ENCODE measurements at regions not wholly inside any gene's neighbourhood (a gene's known extent, or its start where the extent isn't known, plus 50 kb on each side); places are given as distances from the start of the nearest gene placed in this dataset.

GRCh38 chr2:18961991-18962421 is 372.6 kb upstream of the NT5C1B start:
- H4K20me1 ChIP-seq (replicated peaks; ENCODE audit: control insufficient read depth, insufficient read depth, low read length): no peaks in the 10 kb centered on the region
- H3K9ac ChIP-seq (ENCODE audit: insufficient read depth in 1 of 2, low read depth in 2 of 2, low read length in 2 of 2): no peak overlapping the region
- no peaks in the 10 kb centered on the region for H3K9me1 ChIP-seq (ENCODE audit: control insufficient read depth, insufficient read depth, low read length)
- in situ Hi-C loops (cut with MboI) (no loop called here), intact Hi-C loops (cut with micrococcal nuclease) (no loop called here)
- no peaks in the 10 kb centered on the region for H3K79me2 ChIP-seq (ENCODE audit: control insufficient read depth, insufficient read depth, low read length)
- FAIRE-seq (no peak), ATAC-seq (no peak), DNase-seq (ENCODE audit: extremely low read depth in 1 of 4, low spot score in 3 of 4) (no peak)
- no peak overlapping the region for H3K27ac ChIP-seq (ENCODE audit: extremely low read depth, low read depth, low read length)
- BruUV-seq (replicated peaks): no TSS peak
- H3K27me3 ChIP-seq (ENCODE audit: control insufficient read depth in 2 of 2, insufficient read depth in 2 of 2, low read length in 2 of 2): no peaks in the 10 kb centered on the region
- TF ChIP-seq ZNF766 (CRISPR knock-in tag; conservative IDR thresholded peaks at IDR 0.05): no peak
- H3K4me2 ChIP-seq (ENCODE audit: insufficient read depth, low read length): no peak overlapping the region
- POLR2A ChIA-PET: no interaction called here
- CTCF ChIA-PET (ENCODE audit: low intra/inter-chr PET ratio): no interaction called here
- 2% methylated on average over 13 of the region's 14 CpGs for WGBS (ENCODE audit: insufficient coverage, low coverage, missing lambda C conversion rate)
- H3K4me3 ChIP-seq: no peak overlapping the region
- no peaks in the 10 kb centered on the region for H3K9me3 ChIP-seq (replicated peaks; ENCODE audit: control insufficient read depth, insufficient read depth, low read depth, low read length)
- no peak overlapping the region for H2AFZ ChIP-seq (ENCODE audit: low read depth, low read length)
- H3K36me3 ChIP-seq (ENCODE audit: control insufficient read depth, insufficient read depth, low read length): no peaks in the 10 kb centered on the region
- no peaks in the 10 kb centered on the region for H3K4me1 ChIP-seq (replicated peaks in 1 of 2; ENCODE audit: control insufficient read depth in 2 of 2, insufficient read depth in 2 of 2, low read length in 2 of 2)

GRCh38 chr2:18959952-18960717 is 370.8 kb upstream of the NT5C1B start:
- Histone ChIP-seq H3K4me3 (no peak overlapping the region), H3K27me3 (ENCODE audit: control insufficient read depth in 2 of 2, insufficient read depth in 2 of 2, low read length in 2 of 2) (no peaks in the 10 kb centered on the region), H3K79me2 (ENCODE audit: control insufficient read depth, insufficient read depth, low read length) (no peaks in the 10 kb centered on the region), H3K9me1 (ENCODE audit: control insufficient read depth, insufficient read depth, low read length) (no peaks in the 10 kb centered on the region), H3K27ac (ENCODE audit: extremely low read depth, low read depth, low read length) (no peak overlapping the region), H3K9ac (ENCODE audit: insufficient read depth in 1 of 2, low read depth in 2 of 2, low read length in 2 of 2) (no peak overlapping the region), H3K4me2 (ENCODE audit: insufficient read depth, low read length) (no peak overlapping the region), H3K4me1 (replicated peaks in 1 of 2; ENCODE audit: control insufficient read depth in 2 of 2, insufficient read depth in 2 of 2, low read length in 2 of 2) (no peaks in the 10 kb centered on the region), H2AFZ (ENCODE audit: low read depth, low read length) (no peak overlapping the region), H3K36me3 (ENCODE audit: control insufficient read depth, insufficient read depth, low read length) (no peaks in the 10 kb centered on the region), H4K20me1 (replicated peaks; ENCODE audit: control insufficient read depth, insufficient read depth, low read length) (no peaks in the 10 kb centered on the region), H3K9me3 (replicated peaks; ENCODE audit: control insufficient read depth, insufficient read depth, low read depth, low read length) (no peaks in the 10 kb centered on the region)
- FAIRE-seq: no peak
- in situ Hi-C loops (cut with MboI): no loop called here
- BruUV-seq (replicated peaks): no TSS peak
- TF ChIP-seq ZBTB8A (IDR thresholded peaks at IDR 0.05; ENCODE audit: partially characterized antibody) (no peak), FOXJ3 (CRISPR knock-in tag; IDR thresholded peaks at IDR 0.05) (no peak), ZNF175 (CRISPR knock-in tag; IDR thresholded peaks at IDR 0.05; ENCODE audit: low read depth) (no peak), HMBOX1 (IDR thresholded peaks at IDR 0.05) (no peak), UBTF (IDR thresholded peaks at IDR 0.05; ENCODE audit: borderline replicate concordance in 1 of 2, low read depth in 2 of 2, low read length in 2 of 2) (no peak), EP300 (IDR thresholded peaks at IDR 0.05; ENCODE audit: low read length) (no peak), NCOR1 (IDR thresholded peaks at IDR 0.05) (no peak), LARP7 (IDR thresholded peaks at IDR 0.05) (no peak), ZNF311 (CRISPR knock-in tag; IDR thresholded peaks at IDR 0.05) (no peak), MBD2 (IDR thresholded peaks at IDR 0.05; ENCODE audit: borderline replicate concordance, low read depth) (no peak), BHLHE40 (IDR thresholded peaks at IDR 0.05; ENCODE audit: low read length) (no peak)
- intact Hi-C loops (cut with micrococcal nuclease): no loop called here
- no peak for DNase-seq (ENCODE audit: extremely low read depth in 1 of 4, low spot score in 3 of 4)
- POLR2A ChIA-PET: no interaction called here
- CTCF ChIA-PET (ENCODE audit: low intra/inter-chr PET ratio): no interaction called here
- ATAC-seq: no peak
